PC-9 (cell line): ENCODE measurements at regions not wholly inside any gene's neighbourhood (a gene's known extent, or its start where the extent isn't known, plus 50 kb on each side); places are given as distances from the start of the nearest gene placed in this dataset.
"Not testable (repeated sequence)": the region's sequence is repeated elsewhere in the genome, so short reads cannot be mapped to it uniquely, and the experiment has no call there.

Experiments used
- BruUV-seq: library from RNA; stranded (reverse); fragments of 400-500 nt; replicated peaks from 2 replicates; lab custom pipeline; 2021; lab: Mats Ljungman, UMichigan
- CTCF ChIA-PET: fragments of 300-600 bp; sonication (Branson Sonifier 250); formaldehyde crosslinking; loops from one replicate; lab custom pipeline; 2022; ENCODE audit warnings: antibody characterized with exemption; lab: Charles Lee
- POLR2A ChIA-PET: fragments of 300-600 bp; sonication (Branson Sonifier 250); formaldehyde crosslinking; loops from one replicate; lab custom pipeline; 2022; ENCODE audit warnings: antibody characterized with exemption; ENCODE audit not compliant: unreplicated experiment; lab: Charles Lee
- DNase-seq, 2 experiments: peaks; one replicate each; pipeline versions ENCODE4 v3.0.0 to v3.0.0-alpha.2; 2015 to 2022; ENCODE audit warnings: mixed read lengths in 1 of 2
- H2AFZ ChIP-seq: fragments of 200-600 bp; sonication (generic); 2 replicates; pipeline ENCODE4 v1.8.1; 2017; ENCODE audit warnings: antibody characterized with exemption
- H3F3A ChIP-seq: fragments of 200-600 bp; sonication (generic); 2 replicates; pipeline ENCODE4 v1.8.1; 2017; ENCODE audit warnings: antibody characterized with exemption, mild to moderate bottlenecking, low read depth; ENCODE audit not compliant: insufficient read depth
- H3K27ac ChIP-seq: fragments of 200-600 bp; sonication (generic); 2 replicates; pipeline ENCODE4 v1.6.1; 2016; ENCODE audit warnings: mixed run types
- H3K27me3 ChIP-seq: fragments of 200-600 bp; sonication (generic); 2 replicates; pipeline ENCODE4 v1.6.1; 2016; ENCODE audit warnings: low read depth, mixed run types; ENCODE audit not compliant: insufficient read depth
- H3K36me3 ChIP-seq: fragments of 200-600 bp; sonication (generic); 2 replicates; pipeline ENCODE4 v1.6.1; 2016; ENCODE audit warnings: low read depth, mixed run types
- H3K4me1 ChIP-seq: fragments of 200-600 bp; sonication (generic); replicated peaks from 2 replicates; pipeline ENCODE4 v1.6.1; 2016; ENCODE audit warnings: mixed run types; ENCODE audit not compliant: insufficient read depth
- H3K4me2 ChIP-seq: fragments of 200-600 bp; sonication (generic); 2 replicates; pipeline ENCODE4 v1.6.1; 2017; ENCODE audit warnings: mixed run types
- H3K4me3 ChIP-seq: fragments of 200-600 bp; sonication (generic); 2 replicates; pipeline ENCODE4 v1.6.1; 2016; ENCODE audit warnings: mixed run types
- H3K79me2 ChIP-seq: fragments of 200-600 bp; sonication (generic); 2 replicates; pipeline ENCODE4 v1.6.1; 2017; ENCODE audit warnings: low read depth, mixed run types
- H3K9me2 ChIP-seq: fragments of 200-600 bp; sonication (generic); 2 replicates; pipeline ENCODE4 v1.8.1; 2017; ENCODE audit warnings: mild to moderate bottlenecking; ENCODE audit not compliant: insufficient read depth
- H3K9me3 ChIP-seq: fragments of 200-600 bp; sonication (generic); 2 replicates; pipeline ENCODE4 v1.8.1; 2016; ENCODE audit warnings: low read depth; ENCODE audit not compliant: insufficient read depth
- H4K20me1 ChIP-seq: fragments of 200-600 bp; sonication (generic); 2 replicates; pipeline ENCODE4 v1.8.1; 2017; ENCODE audit not compliant: insufficient read depth
- EZH2 ChIP-seq: fragments of 200-600 bp; sonication (generic); IDR thresholded peaks from 2 replicates; pipeline ENCODE4 v1.8.0; 2017; ENCODE audit warnings: antibody characterized with exemption, low read depth
- intact Hi-C: fragments of 100-400 bp; cut with micrococcal nuclease; formaldehyde crosslinking; loops from one replicate; pipeline ENCODE4 v1.10.0; 2022; ENCODE audit not compliant: unreplicated experiment
- TF ChIP-seq, protein P1 (sequence below): fragments of 200-600 bp; sonication (generic); conservative IDR thresholded peaks from 2 replicates; pipeline ENCODE4 v1.6.1; 2017; ENCODE audit warnings: mixed run types, antibody characterized with exemption, mild to moderate bottlenecking, moderate library complexity

DNA sequence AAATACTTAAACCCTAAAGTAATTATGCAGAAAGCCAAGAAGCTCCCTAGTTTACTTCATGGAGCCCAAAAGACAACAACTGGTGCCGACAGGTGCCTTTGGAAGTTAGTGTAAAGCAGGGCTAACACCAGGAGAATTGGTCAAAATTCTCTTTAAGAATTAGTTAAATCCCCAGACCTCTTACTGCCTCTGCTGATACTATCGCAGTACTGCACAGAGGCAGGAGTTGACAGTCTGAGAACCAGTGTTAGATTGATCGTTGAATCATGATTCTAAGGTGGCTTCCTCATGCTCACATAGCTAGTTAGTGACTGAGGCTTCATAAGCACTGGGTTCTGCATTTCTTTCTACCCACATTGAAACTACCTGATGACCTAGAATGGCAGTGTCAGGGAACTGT, 445.0 kb downstream of the XIRP2 start:
- TF ChIP-seq EZH2: no peak
- TF ChIP-seq, protein P1, sequence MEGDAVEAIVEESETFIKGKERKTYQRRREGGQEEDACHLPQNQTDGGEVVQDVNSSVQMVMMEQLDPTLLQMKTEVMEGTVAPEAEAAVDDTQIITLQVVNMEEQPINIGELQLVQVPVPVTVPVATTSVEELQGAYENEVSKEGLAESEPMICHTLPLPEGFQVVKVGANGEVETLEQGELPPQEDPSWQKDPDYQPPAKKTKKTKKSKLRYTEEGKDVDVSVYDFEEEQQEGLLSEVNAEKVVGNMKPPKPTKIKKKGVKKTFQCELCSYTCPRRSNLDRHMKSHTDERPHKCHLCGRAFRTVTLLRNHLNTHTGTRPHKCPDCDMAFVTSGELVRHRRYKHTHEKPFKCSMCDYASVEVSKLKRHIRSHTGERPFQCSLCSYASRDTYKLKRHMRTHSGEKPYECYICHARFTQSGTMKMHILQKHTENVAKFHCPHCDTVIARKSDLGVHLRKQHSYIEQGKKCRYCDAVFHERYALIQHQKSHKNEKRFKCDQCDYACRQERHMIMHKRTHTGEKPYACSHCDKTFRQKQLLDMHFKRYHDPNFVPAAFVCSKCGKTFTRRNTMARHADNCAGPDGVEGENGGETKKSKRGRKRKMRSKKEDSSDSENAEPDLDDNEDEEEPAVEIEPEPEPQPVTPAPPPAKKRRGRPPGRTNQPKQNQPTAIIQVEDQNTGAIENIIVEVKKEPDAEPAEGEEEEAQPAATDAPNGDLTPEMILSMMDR: no peak
- Histone ChIP-seq H4K20me1 (no peaks in the 10 kb centered on the region), H3K4me2 (no peak overlapping the region), H3K4me1 (no peaks in the 10 kb centered on the region), H3K9me2 (no peaks in the 10 kb centered on the region), H2AFZ (no peak overlapping the region), H3K36me3 (no peaks in the 10 kb centered on the region), H3K9me3 (no peaks in the 10 kb centered on the region), H3K79me2 (no peaks in the 10 kb centered on the region), H3K4me3 (no peak overlapping the region), H3F3A (no peaks in the 10 kb centered on the region), H3K27ac (no peak overlapping the region), H3K27me3 (no peaks in the 10 kb centered on the region)
- intact Hi-C loops: no loop called here
- CTCF ChIA-PET: no interaction called here
- POLR2A ChIA-PET: no interaction called here
- no TSS peak for BruUV-seq
- DNase-seq: no peak

DNA sequence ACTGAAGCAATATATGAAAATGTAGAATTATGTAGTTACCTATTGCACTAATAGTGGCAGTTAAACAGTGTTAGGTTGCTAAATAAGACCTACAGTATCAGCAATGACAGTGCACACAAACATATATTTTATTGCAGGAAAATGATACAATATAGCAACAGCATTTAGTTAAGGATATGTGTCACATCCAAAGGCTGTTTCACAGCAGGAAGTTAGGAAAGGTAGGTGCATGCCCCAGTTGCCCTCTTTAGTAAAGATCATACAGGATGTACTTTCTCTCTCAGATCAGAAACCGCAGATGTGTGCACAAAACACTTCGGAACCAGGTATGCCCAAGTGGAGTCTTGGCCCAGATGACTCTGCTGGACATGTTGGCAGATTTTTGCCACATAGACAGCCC, 444.1 kb downstream of the XIRP2 start:
- H3K36me3 ChIP-seq: no peaks in the 10 kb centered on the region
- no peaks in the 10 kb centered on the region for H3K9me3 ChIP-seq
- H3K4me2 ChIP-seq: no peak overlapping the region
- no peak overlapping the region for H3K4me3 ChIP-seq
- no peaks in the 10 kb centered on the region for H3K9me2 ChIP-seq
- H3K27ac ChIP-seq: no peak overlapping the region
- H3K4me1 ChIP-seq: no peaks in the 10 kb centered on the region
- TF ChIP-seq, protein P1: no peak
- no peak for TF ChIP-seq EZH2
- DNase-seq: no peak
- intact Hi-C loops: no loop called here
- no peaks in the 10 kb centered on the region for H4K20me1 ChIP-seq
- BruUV-seq: no TSS peak
- ChIA-PET CTCF (no interaction called here), POLR2A (no interaction called here)
- no peaks in the 10 kb centered on the region for H3F3A ChIP-seq
- H3K79me2 ChIP-seq: no peaks in the 10 kb centered on the region
- no peaks in the 10 kb centered on the region for H3K27me3 ChIP-seq
- H2AFZ ChIP-seq: no peak overlapping the region

DNA sequence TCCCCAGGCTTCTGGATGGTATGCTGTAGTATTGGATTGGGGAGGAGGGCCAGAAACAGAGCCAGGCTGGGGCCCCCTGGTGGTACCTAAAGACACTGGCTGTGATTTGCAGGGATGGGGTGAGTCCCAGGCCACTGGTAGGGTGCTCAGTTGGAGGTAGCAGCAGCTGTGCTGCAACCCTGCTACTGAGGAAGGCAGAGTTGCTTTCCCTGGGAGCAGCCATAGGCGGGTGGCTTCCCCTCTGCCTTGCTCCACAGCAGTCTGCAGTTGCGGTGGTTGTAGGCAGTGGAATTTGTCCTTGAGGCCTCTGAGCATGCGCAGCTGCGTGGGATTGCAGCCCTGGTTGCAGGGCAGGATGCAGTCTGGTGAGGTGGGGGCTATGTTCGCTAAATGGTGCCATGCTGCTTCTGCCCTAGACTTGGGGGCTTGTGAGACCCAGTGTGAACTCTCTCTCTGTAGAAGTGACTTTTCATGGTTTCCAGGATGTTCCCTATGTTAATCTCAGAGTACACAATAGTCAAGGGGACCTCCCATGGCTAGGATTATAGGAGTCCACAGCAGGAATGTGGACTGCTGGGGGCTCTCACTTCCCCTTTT, 443.5 kb downstream of the XIRP2 start:
- H3K79me2 ChIP-seq: no peaks in the 10 kb centered on the region
- H3K4me2 ChIP-seq: no peak overlapping the region
- no peaks in the 10 kb centered on the region for H3K9me3 ChIP-seq
- no peak for DNase-seq
- ChIA-PET CTCF (no interaction called here), POLR2A (no interaction called here)
- no peaks in the 10 kb centered on the region for H3F3A ChIP-seq
- H3K36me3 ChIP-seq: no peaks in the 10 kb centered on the region
- intact Hi-C loops: no loop called here
- H3K9me2 ChIP-seq: no peaks in the 10 kb centered on the region
- no TSS peak for BruUV-seq
- H3K4me3 ChIP-seq: no peak overlapping the region
- no peaks in the 10 kb centered on the region for H4K20me1 ChIP-seq
- TF ChIP-seq EZH2: no peak
- TF ChIP-seq, protein P1: no peak
- no peaks in the 10 kb centered on the region for H3K4me1 ChIP-seq
- H3K27ac ChIP-seq: no peak overlapping the region
- H3K27me3 ChIP-seq: no peaks in the 10 kb centered on the region
- H2AFZ ChIP-seq: no peak overlapping the region

DNA sequence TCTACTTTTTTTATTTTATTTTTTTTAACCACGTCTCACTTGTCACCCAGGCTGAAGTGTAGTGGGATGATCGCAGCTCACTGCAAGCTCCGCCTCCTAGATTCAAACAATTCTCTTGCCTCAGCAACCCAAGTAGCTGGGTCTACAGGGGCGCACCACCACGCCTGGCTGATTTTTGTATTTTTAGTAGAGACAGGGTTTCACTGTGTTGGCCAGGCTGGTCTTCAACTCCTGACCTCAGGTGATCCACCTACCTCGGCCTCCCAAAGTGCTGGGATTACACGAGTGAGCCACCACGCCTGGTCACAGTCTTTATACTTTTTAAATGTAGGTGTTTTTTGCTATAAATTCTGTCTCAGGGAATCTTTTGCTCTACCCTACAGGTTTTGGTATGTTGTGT, 440.5 kb downstream of the XIRP2 start:
- H3K79me2 ChIP-seq, H3K36me3 ChIP-seq, H3K9me3 ChIP-seq, H3K4me2 ChIP-seq, BruUV-seq, H3K27me3 ChIP-seq, DNase-seq, H3K9me2 ChIP-seq, H3K27ac ChIP-seq, H4K20me1 ChIP-seq, H3K4me3 ChIP-seq, H3F3A ChIP-seq, POLR2A ChIA-PET, H3K4me1 ChIP-seq, CTCF ChIA-PET, H2AFZ ChIP-seq, intact Hi-C loops: not testable (repeated sequence)
